ENCODE measurements at regions not wholly inside any gene's neighbourhood (a gene's known extent, or its start where the extent isn't known, plus 50 kb on each side); places are given as distances from the start of the nearest gene placed in this dataset.
"Not testable (repeated sequence)": the region's sequence is repeated elsewhere in the genome, so short reads cannot be mapped to it uniquely, and the experiment has no call there.

- DNase-seq (ENCODE audit: low read depth, low spot score): no peak
These were observed 2125.3 kb upstream of the RAG2 start for GRCh38 chr11:38723361-38723760.

GRCh38 chr11:38721586-38722315 is 2123.7 kb upstream of the RAG2 start:
- DNase-seq (ENCODE audit: low read depth, low spot score): no peak

GRCh38 chr11:38718659-38719058 is 2120.6 kb upstream of the RAG2 start:
- no peak for DNase-seq (ENCODE audit: low read depth, low spot score)

GRCh38 chr11:38718049-38718448 is 2120.0 kb upstream of the RAG2 start:
- DNase-seq (ENCODE audit: low read depth, low spot score): no peak

GRCh38 chr11:38711110-38711509 is 2113.1 kb upstream of the RAG2 start:
- no peak for DNase-seq (ENCODE audit: low read depth, low spot score)

- no peak for DNase-seq (ENCODE audit: low read depth, low spot score)
These were observed 2112.2 kb upstream of the RAG2 start for GRCh38 chr11:38710262-38710661.

GRCh38 chr11:38700111-38700510 is 2102.1 kb upstream of the RAG2 start:
- no peak for DNase-seq (ENCODE audit: low read depth, low spot score)

- DNase-seq (ENCODE audit: low read depth, low spot score): no peak
These were observed 2095.3 kb upstream of the RAG2 start for GRCh38 chr11:38693306-38693705.

GRCh38 chr11:38690211-38690610 is 2092.2 kb upstream of the RAG2 start:
- not testable (repeated sequence) for DNase-seq (ENCODE audit: low read depth, low spot score)

GRCh38 chr11:38687008-38687407 is 2089.0 kb upstream of the RAG2 start:
- DNase-seq (ENCODE audit: low read depth, low spot score): no peak

GRCh38 chr11:38683484-38683883 is 2085.4 kb upstream of the RAG2 start:
- no peak for DNase-seq (ENCODE audit: low read depth, low spot score)

- no peak for DNase-seq (ENCODE audit: low read depth, low spot score)
These were observed 2082.7 kb upstream of the RAG2 start for GRCh38 chr11:38680746-38681145.

- DNase-seq (ENCODE audit: low read depth, low spot score): no peak
These were observed 2082.1 kb upstream of the RAG2 start for GRCh38 chr11:38680166-38680565.

GRCh38 chr11:38672445-38672844 is 2074.4 kb upstream of the RAG2 start:
- no peak for DNase-seq (ENCODE audit: low read depth, low spot score)

- DNase-seq (ENCODE audit: low read depth, low spot score): no peak
These were observed 2069.3 kb upstream of the RAG2 start for GRCh38 chr11:38667359-38667758.

- DNase-seq (ENCODE audit: low read depth, low spot score): no peak
These were observed 2050.6 kb upstream of the RAG2 start for GRCh38 chr11:38648604-38649003.

- DNase-seq (ENCODE audit: low read depth, low spot score): no peak
These were observed 2048.3 kb upstream of the RAG2 start for GRCh38 chr11:38646382-38646781.

- no peak for DNase-seq (ENCODE audit: low read depth, low spot score)
These were observed 2042.8 kb upstream of the RAG2 start for GRCh38 chr11:38640854-38641253.

GRCh38 chr11:38612701-38613100 is 2014.7 kb upstream of the RAG2 start:
- no peak for DNase-seq (ENCODE audit: low read depth, low spot score)

GRCh38 chr11:38601371-38601770 is 2003.3 kb upstream of the RAG2 start:
- DNase-seq (ENCODE audit: low read depth, low spot score): not testable (repeated sequence)

GRCh38 chr11:38598418-38598817 is 2000.4 kb upstream of the RAG2 start:
- no peak for DNase-seq (ENCODE audit: low read depth, low spot score)

- DNase-seq (ENCODE audit: low read depth, low spot score): not testable (repeated sequence)
These were observed 1997.5 kb upstream of the RAG2 start for GRCh38 chr11:38595359-38596016.

- no peak for DNase-seq (ENCODE audit: low read depth, low spot score)
These were observed 1996.9 kb upstream of the RAG2 start for GRCh38 chr11:38594895-38595294.
